ENCODE measurements at regions not wholly inside any gene's neighbourhood (a gene's known extent, or its start where the extent isn't known, plus 50 kb on each side); places are given as distances from the start of the nearest gene placed in this dataset.

DNA sequence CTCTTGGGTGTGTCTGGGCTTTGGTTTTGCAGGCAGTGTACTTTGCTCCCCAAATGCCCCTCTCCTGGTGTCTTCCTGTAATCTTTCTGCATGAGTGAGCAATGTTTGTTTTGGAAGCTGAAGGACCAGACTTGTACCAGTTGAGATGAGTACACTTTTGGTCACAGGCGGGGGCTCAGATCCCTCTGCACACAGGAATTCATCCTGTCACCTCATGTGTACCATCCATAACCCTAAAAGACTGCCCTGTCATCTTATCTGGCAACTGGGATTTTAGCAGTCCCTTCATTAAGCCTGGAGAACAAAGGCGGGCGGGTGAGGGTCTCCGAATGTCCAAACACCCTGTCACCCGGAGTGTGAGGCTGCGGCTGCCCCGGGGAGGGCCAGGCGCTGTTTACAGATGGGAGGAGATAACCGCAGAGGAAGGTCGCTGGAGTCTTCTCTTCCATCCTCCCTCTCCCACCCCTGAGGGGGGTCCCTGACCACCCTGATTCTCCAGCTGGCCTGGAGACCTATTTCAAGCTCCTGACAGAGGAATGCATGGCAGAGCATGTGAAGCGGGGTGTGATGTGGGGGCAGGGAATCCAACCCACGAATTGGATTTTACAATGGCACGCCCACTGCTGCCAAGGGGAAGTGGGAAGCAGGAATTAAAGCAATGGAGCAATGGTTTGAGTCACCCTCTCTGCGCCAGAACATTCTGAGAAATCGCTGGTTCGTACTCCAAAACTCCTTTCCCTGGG is 158.2 kb upstream of the MYCN start:
- Mint-ChIP-seq H3K36me3 (ENCODE audit: unreplicated experiment) (no peaks in the 10 kb centered on the region), H3K4me1 (ENCODE audit: low read depth, unreplicated experiment) (no peaks in the 10 kb centered on the region), H3K4me3 (ENCODE audit: unreplicated experiment) (no peak overlapping the region), H3K27ac (ENCODE audit: unreplicated experiment) (no peak overlapping the region), H3K27me3 (ENCODE audit: unreplicated experiment) (peaks cover 7% of the 10 kb centered on the region), H3K9me3 (ENCODE audit: unreplicated experiment) (peaks cover 2% of the 10 kb centered on the region)
- no peak for DNase-seq
- TF ChIP-seq, protein P1, sequence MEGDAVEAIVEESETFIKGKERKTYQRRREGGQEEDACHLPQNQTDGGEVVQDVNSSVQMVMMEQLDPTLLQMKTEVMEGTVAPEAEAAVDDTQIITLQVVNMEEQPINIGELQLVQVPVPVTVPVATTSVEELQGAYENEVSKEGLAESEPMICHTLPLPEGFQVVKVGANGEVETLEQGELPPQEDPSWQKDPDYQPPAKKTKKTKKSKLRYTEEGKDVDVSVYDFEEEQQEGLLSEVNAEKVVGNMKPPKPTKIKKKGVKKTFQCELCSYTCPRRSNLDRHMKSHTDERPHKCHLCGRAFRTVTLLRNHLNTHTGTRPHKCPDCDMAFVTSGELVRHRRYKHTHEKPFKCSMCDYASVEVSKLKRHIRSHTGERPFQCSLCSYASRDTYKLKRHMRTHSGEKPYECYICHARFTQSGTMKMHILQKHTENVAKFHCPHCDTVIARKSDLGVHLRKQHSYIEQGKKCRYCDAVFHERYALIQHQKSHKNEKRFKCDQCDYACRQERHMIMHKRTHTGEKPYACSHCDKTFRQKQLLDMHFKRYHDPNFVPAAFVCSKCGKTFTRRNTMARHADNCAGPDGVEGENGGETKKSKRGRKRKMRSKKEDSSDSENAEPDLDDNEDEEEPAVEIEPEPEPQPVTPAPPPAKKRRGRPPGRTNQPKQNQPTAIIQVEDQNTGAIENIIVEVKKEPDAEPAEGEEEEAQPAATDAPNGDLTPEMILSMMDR (IDR thresholded peaks at IDR 0.05; ENCODE audit: partially characterized antibody, unreplicated experiment), result no peak

DNA sequence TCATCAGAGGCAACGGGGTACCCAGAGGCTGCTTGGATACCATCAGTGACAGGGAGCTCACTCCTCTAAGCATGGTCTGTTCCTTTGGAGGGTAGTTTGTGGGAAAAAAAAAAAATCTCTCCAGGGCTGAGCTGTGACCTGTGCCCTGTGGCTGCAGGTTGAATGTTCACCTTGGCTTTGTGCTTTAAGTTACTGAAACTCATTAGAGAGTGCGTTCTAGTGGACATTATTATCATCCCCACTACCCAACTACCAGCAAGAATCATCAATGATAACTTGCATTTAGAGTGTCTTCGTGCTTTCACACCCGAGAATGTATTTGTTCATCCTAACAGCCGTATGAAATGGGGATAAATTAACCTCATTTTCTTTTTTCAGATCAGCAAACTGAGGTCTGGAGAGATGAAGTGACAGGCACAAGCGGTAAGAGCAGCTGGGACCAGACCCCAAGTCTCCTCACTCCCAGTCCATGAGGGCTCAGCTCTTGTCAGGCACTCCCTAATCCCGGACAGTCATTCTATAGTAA is 157.5 kb upstream of the MYCN start:
- no peak for DNase-seq
- no peak overlapping the region for H3K27ac Mint-ChIP-seq (ENCODE audit: unreplicated experiment)
- no peaks in the 10 kb centered on the region for H3K36me3 Mint-ChIP-seq (ENCODE audit: unreplicated experiment)
- peaks cover 5% of the 10 kb centered on the region for H3K27me3 Mint-ChIP-seq (ENCODE audit: unreplicated experiment)
- H3K4me3 Mint-ChIP-seq (ENCODE audit: unreplicated experiment), result no peak overlapping the region
- TF ChIP-seq, protein P1 (IDR thresholded peaks at IDR 0.05; ENCODE audit: partially characterized antibody, unreplicated experiment), result no peak
- peaks cover 2% of the 10 kb centered on the region for H3K9me3 Mint-ChIP-seq (ENCODE audit: unreplicated experiment)
- no peaks in the 10 kb centered on the region for H3K4me1 Mint-ChIP-seq (ENCODE audit: low read depth, unreplicated experiment)

DNA sequence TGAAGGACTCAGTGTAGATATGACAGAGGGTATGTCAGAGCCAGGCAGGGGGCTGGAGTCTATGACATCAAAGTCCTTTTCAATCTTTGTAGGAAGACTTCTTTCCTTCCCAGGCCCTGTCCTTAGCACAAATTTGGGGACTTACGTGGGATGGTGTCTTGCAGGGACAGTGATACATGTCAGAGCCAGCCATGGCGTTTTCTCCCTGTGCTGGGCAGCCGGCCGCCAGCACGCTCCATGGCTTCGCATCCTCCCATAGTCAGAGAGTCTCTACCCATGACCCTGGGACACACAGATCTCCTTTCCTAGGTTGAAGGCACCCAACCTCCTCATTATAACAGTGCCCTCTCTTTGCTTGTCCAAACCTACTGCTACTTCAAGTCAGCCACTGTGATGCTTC is 156.9 kb upstream of the MYCN start:
- no peak overlapping the region for H3K27ac Mint-ChIP-seq (ENCODE audit: unreplicated experiment)
- H3K9me3 Mint-ChIP-seq (ENCODE audit: unreplicated experiment), result peaks cover 2% of the 10 kb centered on the region
- DNase-seq, result no peak
- no peak overlapping the region for H3K4me3 Mint-ChIP-seq (ENCODE audit: unreplicated experiment)
- H3K36me3 Mint-ChIP-seq (ENCODE audit: unreplicated experiment), result no peaks in the 10 kb centered on the region
- TF ChIP-seq, protein P1 (IDR thresholded peaks at IDR 0.05; ENCODE audit: partially characterized antibody, unreplicated experiment), result no peak
- H3K27me3 Mint-ChIP-seq (ENCODE audit: unreplicated experiment), result peaks cover 4% of the 10 kb centered on the region
- H3K4me1 Mint-ChIP-seq (ENCODE audit: low read depth, unreplicated experiment), result no peaks in the 10 kb centered on the region

DNA sequence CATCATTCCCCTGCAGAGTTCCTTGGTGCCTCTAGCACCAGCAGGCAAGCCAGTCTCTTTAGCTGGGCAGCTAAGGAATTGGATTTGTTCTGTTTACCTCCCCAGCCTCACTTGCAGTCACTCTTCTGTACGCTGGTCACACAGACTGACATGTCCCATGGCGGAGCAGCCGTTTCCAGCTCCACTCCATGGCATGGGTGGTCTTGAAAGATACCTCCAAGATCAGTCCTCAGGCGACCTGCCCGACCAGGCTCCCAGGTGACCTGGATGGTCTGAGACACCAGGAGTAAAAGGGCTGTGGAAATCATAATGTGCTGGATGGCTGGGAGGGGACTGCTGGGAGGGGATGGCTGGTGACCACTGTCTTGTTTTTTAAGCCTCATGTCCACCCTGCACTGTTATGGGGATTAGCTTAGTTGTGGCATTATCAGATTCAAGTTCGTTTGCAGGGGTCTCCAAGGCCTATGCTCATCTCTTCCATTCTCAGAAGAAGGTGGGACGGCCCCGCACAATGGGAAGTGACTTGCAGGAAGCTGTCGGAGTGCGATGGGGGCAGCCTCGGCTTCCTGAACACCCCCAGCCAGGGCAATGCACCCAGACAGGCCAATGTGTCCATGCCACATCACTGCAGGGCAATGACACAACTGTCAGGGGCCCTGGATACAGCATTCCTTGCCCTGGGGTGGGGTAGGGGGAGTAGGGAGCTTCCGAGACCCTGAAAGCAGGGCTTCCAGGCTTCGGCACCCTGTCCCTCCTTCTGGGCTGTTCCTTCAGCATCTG is 156.1 kb upstream of the MYCN start:
- Mint-ChIP-seq H3K4me3 (ENCODE audit: unreplicated experiment) (no peak overlapping the region), H3K36me3 (ENCODE audit: unreplicated experiment) (no peaks in the 10 kb centered on the region), H3K27me3 (ENCODE audit: unreplicated experiment) (peaks cover 4% of the 10 kb centered on the region), H3K27ac (ENCODE audit: unreplicated experiment) (no peak overlapping the region), H3K4me1 (ENCODE audit: low read depth, unreplicated experiment) (no peaks in the 10 kb centered on the region), H3K9me3 (ENCODE audit: unreplicated experiment) (peaks cover 2% of the 10 kb centered on the region)
- no peak for DNase-seq
- TF ChIP-seq, protein P1 (IDR thresholded peaks at IDR 0.05; ENCODE audit: partially characterized antibody, unreplicated experiment), result no peak
